HepG2 (cell line): ENCODE measurements at regions not wholly inside any gene's neighbourhood (a gene's known extent, or its start where the extent isn't known, plus 50 kb on each side); places are given as distances from the start of the nearest gene placed in this dataset.

Source experiments
- ATAC-seq: fragments of 200-7000 bp; cut with Tn5 transposase; 3 replicates; pipeline ENCODE4 v1.9.1; 2020; ENCODE audit warnings: mild to moderate bottlenecking, moderate library complexity
- BruUV-seq: library from RNA; stranded (reverse); fragments of 400-500 nt; replicated peaks from 2 replicates; lab custom pipeline; 2021; lab: Mats Ljungman, UMichigan
- CTCF ChIA-PET: fragments of 300-600 bp; formaldehyde crosslinking; extraction: SDS; loops from one replicate; lab custom pipeline; 2021; ENCODE audit warnings: low total read pairs, inconsistent platforms, low intra/inter-chr PET ratio; lab: Yijun Ruan, JAX
- POLR2A ChIA-PET: fragments of 350-600 bp; sonication (Branson Sonifier 250); formaldehyde crosslinking; loops from one replicate; lab custom pipeline; 2020; ENCODE audit warnings: antibody characterized with exemption, inconsistent platforms; lab: Yijun Ruan, JAX
- DNase-seq: peaks from one replicate; pipeline ENCODE4 v3.0.0-alpha.2; 2015; ENCODE audit warnings: low spot score
- FAIRE-seq: peaks from 3 replicates; lab custom pipeline; 2011; peaks lifted over from hg19 to GRCh38; lab: Jason Lieb, UNC
- H2AFZ ChIP-seq: one replicate; pipeline ENCODE4 v1.6.1; 2011; ENCODE audit warnings: low read length, inconsistent platforms
- H3K27ac ChIP-seq: fragments of 300-600 bp; 3 replicates; pipeline ENCODE4 v1.8.0; 2011; ENCODE audit warnings: mixed run types, mild to moderate bottlenecking, mixed read lengths, low read length, inconsistent platforms; ENCODE audit not compliant: insufficient read depth; ENCODE audit errors: extremely low read length
- H3K27me3 ChIP-seq, 2 experiments: fragments of 200-600 bp in 1 of 2; 2 replicates in 1 of 2; 3 replicates in 1 of 2; pipeline versions ENCODE4 v1.6.0 to v1.8.0; 2011; ENCODE audit warnings: low read length in 2 of 2, mild to moderate bottlenecking in 2 of 2, moderate library complexity in 2 of 2, inconsistent platforms in 1 of 2; ENCODE audit not compliant: insufficient read depth in 2 of 2, control insufficient read depth in 1 of 2
- H3K36me3 ChIP-seq, 2 experiments: fragments of 200-600 bp in 1 of 2; replicated peaks in 1 of 2; 2 replicates in 1 of 2; 3 replicates in 1 of 2; pipeline versions ENCODE4 v1.5.1 to v1.8.0; 2011; ENCODE audit warnings: low read length in 2 of 2, inconsistent platforms in 1 of 2; ENCODE audit not compliant: insufficient read depth in 2 of 2, control insufficient read depth in 1 of 2
- H3K4me1 ChIP-seq: 2 replicates; pipeline ENCODE4 v1.5.1; 2012; ENCODE audit warnings: low read length, inconsistent platforms; ENCODE audit not compliant: insufficient read depth
- H3K4me2 ChIP-seq: 2 replicates; pipeline ENCODE4 v1.6.0; 2011; ENCODE audit warnings: low read depth, low read length, inconsistent platforms
- H3K4me3 ChIP-seq, 3 experiments: fragments of 200-600 bp in 1 of 3; sonication (generic), shearing (Covaris generic) in 1 of 3; replicated peaks in 1 of 3; 2 replicates each; pipeline ENCODE4 v1.5.1; 2011 to 2016; ENCODE audit warnings: low read length in 3 of 3, inconsistent platforms in 2 of 3, low read depth in 2 of 3, mild to moderate bottlenecking in 2 of 3, control low read depth in 1 of 3, mixed read lengths in 1 of 3; ENCODE audit not compliant: insufficient read depth in 1 of 3
- H3K79me2 ChIP-seq: one replicate; pipeline ENCODE4 v1.6.1; 2011; ENCODE audit warnings: low read length, inconsistent platforms; ENCODE audit not compliant: insufficient read depth
- H3K9ac ChIP-seq: 2 replicates; pipeline ENCODE4 v1.6.0; 2011; ENCODE audit warnings: mild to moderate bottlenecking, low read depth, low read length, inconsistent platforms; ENCODE audit not compliant: insufficient read depth
- H3K9me3 ChIP-seq: 2 replicates; pipeline ENCODE4 v1.5.1; 2012; ENCODE audit warnings: mild to moderate bottlenecking, low read length
- H4K20me1 ChIP-seq: 2 replicates; pipeline ENCODE4 v1.6.0; 2011; ENCODE audit warnings: inconsistent platforms, mild to moderate bottlenecking, low read length, moderate library complexity; ENCODE audit not compliant: insufficient read depth
- ASH2L ChIP-seq: fragments of 300-600, 200-600 bp; sonication (generic); IDR thresholded peaks from 2 replicates; pipeline ENCODE4 v1.7.0; 2017; ENCODE audit warnings: low read depth, mild to moderate bottlenecking, moderate library complexity, mixed read lengths, low read length; ENCODE audit not compliant: insufficient read length
- DDIT3 ChIP-seq: sonication (generic); formaldehyde crosslinking; IDR thresholded peaks from 2 replicates; pipeline ENCODE4 v1.4.0; 2020; ENCODE audit warnings: mild to moderate bottlenecking, missing genetic modification reagents
- HINFP ChIP-seq: sonication (generic); formaldehyde crosslinking; IDR thresholded peaks from 2 replicates; pipeline ENCODE4 v1.4.0; 2020; ENCODE audit warnings: low read depth, mild to moderate bottlenecking, missing genetic modification reagents
- HOXA7 ChIP-seq: sonication (generic); formaldehyde crosslinking; IDR thresholded peaks from 2 replicates; pipeline ENCODE4 v1.8.1; 2022; ENCODE audit warnings: mild to moderate bottlenecking, missing genetic modification reagents, moderate library complexity
- KDM6A ChIP-seq: IDR thresholded peaks from 2 replicates; pipeline ENCODE4 v1.6.1; 2016; ENCODE audit warnings: low read depth
- KLF16 ChIP-seq, 2 experiments: sonication (generic) in 1 of 2; formaldehyde crosslinking in 1 of 2; IDR thresholded peaks; 2 replicates each; pipeline versions ENCODE4 v1.6.1 to v1.8.0; 2016 to 2023; ENCODE audit warnings: missing genetic modification reagents in 2 of 2, missing compliant biosample characterization in 1 of 2
- MLLT10 ChIP-seq: sonication (generic); formaldehyde crosslinking; IDR thresholded peaks from 2 replicates; pipeline ENCODE4 v1.4.0; 2020; ENCODE audit warnings: missing genetic modification reagents
- NFYC ChIP-seq: IDR thresholded peaks from 2 replicates; pipeline ENCODE4 v1.6.1; 2016; ENCODE audit warnings: missing genetic modification reagents, missing compliant biosample characterization
- PBX3 ChIP-seq: sonication (generic); formaldehyde crosslinking; IDR thresholded peaks from 2 replicates; pipeline ENCODE4 v1.8.1; 2023; ENCODE audit warnings: missing genetic modification reagents, inconsistent platforms, borderline replicate concordance
- PLSCR1 ChIP-seq: sonication (generic); formaldehyde crosslinking; IDR thresholded peaks from 2 replicates; pipeline ENCODE4 v1.5.0; 2020; ENCODE audit warnings: missing genetic modification reagents, mild to moderate bottlenecking, borderline replicate concordance
- YY1 ChIP-seq: IDR thresholded peaks from 2 replicates; pipeline ENCODE4 v1.6.1; 2011; ENCODE audit warnings: low read length, low read depth, moderate library complexity, mild to moderate bottlenecking; ENCODE audit not compliant: insufficient read depth, insufficient replicate concordance
- ZBTB42 ChIP-seq: sonication (generic); formaldehyde crosslinking; IDR thresholded peaks from 2 replicates; pipeline ENCODE4 v1.5.0; 2020; ENCODE audit warnings: mild to moderate bottlenecking, missing genetic modification reagents
- ZNF678 ChIP-seq: sonication (generic); formaldehyde crosslinking; IDR thresholded peaks from 2 replicates; pipeline ENCODE4 v1.4.0; 2020; ENCODE audit warnings: mild to moderate bottlenecking, missing genetic modification reagents
- ZNF850 ChIP-seq: sonication (generic); formaldehyde crosslinking; conservative IDR thresholded peaks from 2 replicates; pipeline ENCODE4 v1.9.0; 2021; ENCODE audit warnings: mild to moderate bottlenecking, missing genetic modification reagents
- WGBS: methylation state at CpG from one replicate; pipeline ENCODE4 v1.1.6; 2017; ENCODE audit warnings: low lambda C conversion rate; 5-methylcytosine and 5-hydroxymethylcytosine counted together
- in situ Hi-C: cut with HindIII; loops from 2 replicates; pipeline ENCODE4 v1.10.0; 2017; ENCODE audit warnings: low pct_unique_long_range_greater_than_20kb; ENCODE audit not compliant: extremely low pct_ligation_motif_present
- intact Hi-C: fragments of 100-400 bp; cut with micrococcal nuclease; formaldehyde crosslinking; loops from one replicate; pipeline ENCODE4 v1.10.0; 2022; ENCODE audit not compliant: unreplicated experiment
- TF ChIP-seq, protein P1 (sequence below): sonication (generic); formaldehyde crosslinking; IDR thresholded peaks from 2 replicates; pipeline ENCODE4 v1.5.0; 2020; ENCODE audit warnings: mild to moderate bottlenecking, missing genetic modification reagents

- in situ Hi-C loops: no loop called here
- CTCF ChIA-PET: no interaction called here
- Histone ChIP-seq H4K20me1 (no peaks in the 10 kb centered on the region), H3K9me3 (peaks cover 90% of the 10 kb centered on the region), H3K27me3 (no peaks in the 10 kb centered on the region), H3K4me3 (no peak overlapping the region), H3K4me2 (no peak overlapping the region), H3K4me1 (no peaks in the 10 kb centered on the region), H3K9ac (no peak overlapping the region), H2AFZ (no peak overlapping the region), H3K36me3 (no peaks in the 10 kb centered on the region), H3K27ac (no peak overlapping the region), H3K79me2 (no peaks in the 10 kb centered on the region)
- BruUV-seq: no TSS peak
- intact Hi-C loops: no loop called here
- 3% methylated on average over 4 of the region's 4 CpGs for WGBS
- POLR2A ChIA-PET: no interaction called here
- ATAC-seq (no peak), DNase-seq (no peak), FAIRE-seq (no peak)
- TF ChIP-seq ZNF850 (CRISPR knock-in tag): no peak
- no peak for TF ChIP-seq HOXA7 (CRISPR knock-in tag)
- TF ChIP-seq ASH2L: no peak
- TF ChIP-seq ZBTB42: no peak
- TF ChIP-seq DDIT3 (CRISPR knock-in tag): no peak
- TF ChIP-seq PLSCR1 (CRISPR knock-in tag): no peak
- TF ChIP-seq KLF16 (CRISPR knock-in tag; IDR thresholded peaks at IDR 0.05): no peak
- TF ChIP-seq HINFP: no peak
- TF ChIP-seq YY1: no peak
- TF ChIP-seq PBX3 (CRISPR knock-in tag): no peak
- no peak for TF ChIP-seq NFYC (CRISPR knock-in tag)
- no peak for TF ChIP-seq KDM6A
- TF ChIP-seq ZNF678 (CRISPR knock-in tag): no peak
- TF ChIP-seq, protein P1, sequence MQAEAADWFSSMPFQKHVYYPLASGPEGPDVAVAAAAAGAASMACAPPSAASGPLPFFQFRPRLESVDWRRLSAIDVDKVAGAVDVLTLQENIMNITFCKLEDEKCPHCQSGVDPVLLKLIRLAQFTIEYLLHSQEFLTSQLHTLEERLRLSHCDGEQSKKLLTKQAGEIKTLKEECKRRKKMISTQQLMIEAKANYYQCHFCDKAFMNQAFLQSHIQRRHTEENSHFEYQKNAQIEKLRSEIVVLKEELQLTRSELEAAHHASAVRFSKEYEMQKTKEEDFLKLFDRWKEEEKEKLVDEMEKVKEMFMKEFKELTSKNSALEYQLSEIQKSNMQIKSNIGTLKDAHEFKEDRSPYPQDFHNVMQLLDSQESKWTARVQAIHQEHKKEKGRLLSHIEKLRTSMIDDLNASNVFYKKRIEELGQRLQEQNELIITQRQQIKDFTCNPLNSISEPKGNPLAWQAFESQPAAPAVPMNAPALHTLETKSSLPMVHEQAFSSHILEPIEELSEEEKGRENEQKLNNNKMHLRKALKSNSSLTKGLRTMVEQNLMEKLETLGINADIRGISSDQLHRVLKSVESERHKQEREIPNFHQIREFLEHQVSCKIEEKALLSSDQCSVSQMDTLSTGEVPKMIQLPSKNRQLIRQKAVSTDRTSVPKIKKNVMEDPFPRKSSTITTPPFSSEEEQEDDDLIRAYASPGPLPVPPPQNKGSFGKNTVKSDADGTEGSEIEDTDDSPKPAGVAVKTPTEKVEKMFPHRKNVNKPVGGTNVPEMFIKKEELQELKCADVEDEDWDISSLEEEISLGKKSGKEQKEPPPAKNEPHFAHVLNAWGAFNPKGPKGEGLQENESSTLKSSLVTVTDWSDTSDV (CRISPR knock-in tag): no peak
- TF ChIP-seq MLLT10 (CRISPR knock-in tag): no peak
Measured at GRCh38 chr7:145729691-145730090, 386.9 kb upstream of the CNTNAP2 start.
